ENCODE measurements at regions not wholly inside any gene's neighbourhood (a gene's known extent, or its start where the extent isn't known, plus 50 kb on each side); places are given as distances from the start of the nearest gene placed in this dataset.

DNA sequence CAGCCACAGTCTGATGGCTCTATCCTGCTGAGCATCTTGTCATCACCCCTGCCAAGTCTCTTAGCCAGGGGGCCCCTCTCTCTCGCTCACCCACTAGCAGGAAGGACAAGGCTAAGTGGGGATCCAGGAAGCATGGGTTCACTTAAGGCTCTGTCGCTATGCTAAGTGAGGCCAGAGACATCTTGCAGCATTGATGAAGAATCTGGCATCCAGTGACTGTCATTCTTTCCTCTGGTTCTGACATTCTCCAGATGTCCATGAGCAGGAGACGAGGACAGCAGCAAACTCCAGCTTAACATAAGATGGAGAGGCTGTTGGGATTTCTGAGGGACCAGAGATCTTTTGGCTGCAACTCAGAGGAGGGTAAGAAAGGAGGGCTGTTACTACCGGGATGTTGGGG lies 230.2 kb downstream of the TSHZ3 start:
- no peak for DNase-seq

DNA sequence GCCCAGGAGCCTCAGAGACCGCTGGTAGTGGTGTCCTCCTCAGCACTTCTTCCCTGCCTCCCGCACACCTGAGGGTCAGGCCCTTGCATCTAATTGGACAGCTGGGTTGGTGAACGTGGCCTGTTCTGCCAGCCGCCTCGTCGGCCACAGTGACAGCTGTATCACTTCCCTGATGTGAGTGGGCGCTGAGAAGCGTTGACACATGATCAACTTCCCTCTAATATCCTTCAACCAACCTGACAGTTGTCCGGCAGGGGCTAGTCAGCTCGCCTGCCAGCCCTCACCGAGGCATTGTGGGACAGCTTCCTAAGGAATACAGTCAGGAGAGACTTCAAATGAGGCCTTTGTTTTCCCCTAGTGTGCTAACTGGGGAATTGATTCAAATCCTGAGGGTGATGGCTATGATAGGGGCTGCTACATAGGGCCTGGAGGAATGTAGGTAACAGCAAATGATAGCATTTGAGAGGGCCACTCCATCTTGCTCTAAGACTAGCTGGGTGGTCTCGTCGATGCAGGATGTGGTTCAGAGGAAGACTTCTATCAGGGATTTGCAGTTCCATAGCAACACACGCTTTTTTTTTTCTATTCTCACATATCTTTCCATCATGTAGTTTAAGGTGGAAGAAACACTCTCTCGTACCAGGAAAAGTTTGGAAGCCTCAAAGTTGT lies 230.8 kb downstream of the TSHZ3 start:
- DNase-seq: no peak

DNA sequence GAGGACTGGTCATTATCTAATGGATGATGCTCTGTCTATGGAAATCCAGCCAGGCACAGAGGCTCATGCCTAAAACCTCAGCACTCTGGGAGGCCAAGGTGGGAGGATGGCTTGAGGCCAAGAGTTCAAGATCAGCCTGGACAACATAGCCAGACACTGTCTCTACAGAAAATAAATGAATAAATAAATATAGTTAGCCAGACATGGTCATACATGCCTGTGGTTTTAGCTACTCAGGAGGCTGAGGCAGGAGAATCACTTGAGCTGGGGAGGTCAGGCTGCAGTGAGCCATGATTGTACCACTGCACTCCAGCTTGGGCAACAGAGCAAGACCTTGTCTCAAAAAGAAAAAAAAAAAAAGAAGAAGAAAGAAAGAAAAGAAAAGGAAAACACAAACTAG lies 234.7 kb downstream of the TSHZ3 start:
- no peak for DNase-seq

DNA sequence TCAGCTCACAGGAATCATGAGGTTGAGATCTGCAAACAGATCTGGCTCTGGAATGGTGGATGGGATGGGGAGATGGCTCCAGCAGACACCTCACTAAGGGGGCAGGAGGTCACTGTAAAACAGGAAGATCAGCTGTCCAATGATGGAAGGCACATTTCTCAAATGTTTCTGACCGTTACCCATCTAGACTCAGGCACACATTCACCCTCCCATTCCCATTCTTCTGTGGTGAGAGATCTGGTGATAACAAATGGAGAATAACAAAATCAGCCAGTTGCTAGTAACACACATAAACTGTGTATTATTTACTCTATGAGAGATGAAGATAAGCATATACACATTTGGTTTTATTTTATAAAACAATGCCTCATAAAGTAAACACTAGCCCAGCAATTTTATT lies 235.9 kb downstream of the TSHZ3 start:
- DNase-seq: no peak

DNA sequence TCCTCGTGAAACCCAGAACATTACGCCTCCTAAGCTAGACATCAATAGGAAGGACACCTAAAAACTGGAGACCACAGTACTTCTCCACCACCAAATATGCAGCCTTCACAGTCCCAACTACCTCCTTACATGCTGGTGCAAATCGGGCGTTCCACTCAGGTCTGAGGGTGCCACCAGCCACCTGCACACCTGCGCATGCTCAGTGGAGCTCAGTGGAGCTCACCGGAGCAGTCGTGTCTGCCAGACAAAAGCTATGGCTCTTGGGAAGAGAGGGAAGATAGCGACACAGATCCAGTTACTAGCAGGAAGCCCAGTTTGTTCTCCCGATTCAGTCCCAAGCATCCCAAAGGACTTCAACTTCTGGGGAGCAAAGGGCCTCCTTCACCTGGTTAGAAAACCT lies 237.1 kb downstream of the TSHZ3 start:
- DNase-seq: no peak

DNA sequence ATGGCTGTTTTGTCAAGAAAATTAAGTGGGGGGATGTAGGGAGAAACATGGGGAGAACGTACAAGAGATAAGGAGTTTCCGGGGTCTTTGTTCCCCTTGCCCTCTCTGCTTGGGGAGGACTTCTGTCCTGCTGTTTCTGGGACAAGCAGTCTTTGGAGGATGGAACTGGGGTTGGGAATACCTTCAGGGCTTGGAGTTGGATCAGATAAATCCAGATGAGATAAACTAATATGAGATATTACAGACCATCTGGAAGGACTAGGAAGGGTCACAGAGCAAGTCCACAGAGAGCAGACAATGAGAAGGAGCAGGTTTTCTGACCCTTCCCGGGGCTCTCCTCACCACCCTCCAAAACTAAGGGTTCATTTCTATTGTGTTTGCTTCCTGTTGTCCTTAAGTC lies 237.5 kb downstream of the TSHZ3 start:
- DNase-seq: no peak

DNA sequence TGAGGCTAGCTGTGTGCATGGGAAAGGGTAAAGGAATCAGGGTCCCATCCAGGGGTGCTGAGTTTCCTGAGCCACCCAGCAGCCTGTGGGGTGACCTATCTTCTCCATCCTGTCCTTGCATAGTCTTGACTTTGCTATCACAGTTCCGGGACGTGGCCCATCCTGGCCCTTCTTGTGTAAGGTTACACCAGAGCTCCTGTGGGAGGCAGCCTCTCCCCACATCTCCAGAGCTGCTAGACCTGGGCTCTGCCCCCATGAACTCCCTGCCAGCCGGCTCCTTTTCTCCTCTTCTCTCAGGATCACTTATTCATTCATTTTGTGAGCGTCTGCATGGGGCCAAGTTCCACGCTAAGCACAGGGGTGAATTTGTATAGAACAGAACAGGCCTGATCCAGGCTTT lies 238.9 kb downstream of the TSHZ3 start:
- peak; percentile 2 for DNase-seq

DNA sequence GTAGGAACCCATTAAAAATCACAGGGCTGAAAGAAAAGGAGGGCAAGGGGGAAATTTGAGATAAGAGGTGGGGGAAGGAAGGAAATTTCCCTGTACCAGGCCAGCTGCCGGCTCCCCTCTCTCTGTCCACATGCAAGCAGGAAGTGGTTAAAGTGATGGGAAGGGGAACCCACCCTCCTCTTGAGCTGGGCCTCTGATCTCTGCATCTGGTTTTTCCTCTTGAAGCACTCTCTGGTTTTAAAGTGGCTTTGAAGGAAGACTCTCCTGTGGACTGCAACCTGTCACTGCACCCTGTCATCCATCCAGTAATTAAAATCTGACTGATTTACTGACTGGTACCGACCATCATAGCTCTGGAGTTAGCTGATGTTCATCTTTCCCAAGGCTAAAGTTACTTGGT lies 239.6 kb downstream of the TSHZ3 start:
- DNase-seq: no peak

DNA sequence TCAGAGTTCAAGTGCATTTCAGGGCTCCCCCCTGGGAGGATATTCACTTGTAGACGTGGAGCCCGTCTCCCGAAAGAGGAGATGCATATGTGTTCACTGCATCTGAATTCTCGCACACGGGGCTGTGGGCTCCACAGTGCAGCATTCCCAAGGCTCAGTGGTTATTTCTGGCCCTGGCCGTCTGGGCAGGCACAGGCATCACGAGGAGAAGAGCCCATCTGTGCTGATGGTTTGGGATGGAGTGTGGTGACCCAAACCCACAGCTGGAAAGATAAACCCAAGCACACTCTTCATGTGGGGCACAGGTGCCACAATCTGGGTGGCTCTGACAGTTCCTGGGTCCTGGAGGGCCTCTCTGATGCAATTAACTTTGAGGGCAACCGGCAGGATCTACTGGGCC lies 242.1 kb downstream of the TSHZ3 start:
- DNase-seq: no peak

DNA sequence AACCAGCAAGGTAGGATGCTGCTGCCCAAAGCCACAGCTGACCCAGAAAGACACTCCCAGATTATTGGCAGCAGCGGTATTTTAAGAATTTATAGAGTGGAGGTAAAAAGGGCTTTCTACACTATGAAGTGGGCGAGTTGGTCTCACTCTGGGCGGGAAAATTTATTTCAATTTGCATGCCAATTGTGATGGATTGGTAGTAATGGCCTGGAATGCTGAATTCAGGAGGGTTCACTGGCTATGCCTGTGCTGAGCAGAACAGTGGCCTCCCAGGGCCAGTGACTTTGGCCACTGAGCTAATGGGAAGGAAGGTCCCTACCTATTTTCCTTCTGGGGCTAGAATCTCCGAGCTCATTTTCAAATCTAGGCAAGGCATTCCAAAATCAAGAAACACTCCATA lies 243.5 kb downstream of the TSHZ3 start:
- no peak for DNase-seq

DNA sequence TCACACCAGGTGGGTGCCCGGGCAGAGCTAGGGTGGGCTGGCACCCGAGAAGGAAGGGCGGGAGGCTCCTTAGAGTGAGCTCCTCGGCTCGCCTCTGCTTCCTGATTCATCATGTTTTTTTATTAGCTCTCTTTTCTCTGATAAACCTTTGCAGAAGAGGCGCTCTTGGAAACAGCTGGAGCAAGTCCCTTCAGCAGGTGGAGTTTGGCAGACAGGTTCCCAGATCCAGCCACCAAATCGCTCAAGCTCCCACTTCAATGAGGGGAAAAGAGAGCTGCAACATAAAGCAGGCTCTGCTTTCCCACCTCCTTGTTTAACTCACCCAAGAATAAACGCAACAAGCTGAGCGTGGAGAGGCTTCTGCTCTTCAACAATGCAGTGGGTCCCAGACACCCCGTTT lies 244.8 kb downstream of the TSHZ3 start:
- no peak for DNase-seq

DNA sequence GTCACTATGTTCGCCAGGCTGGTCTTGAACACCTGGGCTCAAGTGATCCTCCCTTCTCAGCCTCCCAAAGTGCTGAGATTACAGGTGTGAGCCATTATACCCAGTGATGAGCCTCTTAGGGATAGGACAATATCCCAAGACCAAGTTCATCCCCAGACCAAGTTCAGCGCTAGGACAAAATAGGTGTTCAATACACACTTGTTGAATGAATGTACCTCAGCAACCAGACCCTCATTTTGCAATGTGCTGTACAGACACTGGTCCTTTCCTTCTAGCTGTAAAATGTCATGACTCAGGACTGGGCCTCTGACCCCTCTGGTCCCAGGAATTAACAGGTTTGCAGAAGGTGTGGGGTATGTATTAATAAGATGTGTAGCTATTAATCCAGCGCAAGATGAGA lies 246.0 kb downstream of the TSHZ3 start:
- DNase-seq: no peak

DNA sequence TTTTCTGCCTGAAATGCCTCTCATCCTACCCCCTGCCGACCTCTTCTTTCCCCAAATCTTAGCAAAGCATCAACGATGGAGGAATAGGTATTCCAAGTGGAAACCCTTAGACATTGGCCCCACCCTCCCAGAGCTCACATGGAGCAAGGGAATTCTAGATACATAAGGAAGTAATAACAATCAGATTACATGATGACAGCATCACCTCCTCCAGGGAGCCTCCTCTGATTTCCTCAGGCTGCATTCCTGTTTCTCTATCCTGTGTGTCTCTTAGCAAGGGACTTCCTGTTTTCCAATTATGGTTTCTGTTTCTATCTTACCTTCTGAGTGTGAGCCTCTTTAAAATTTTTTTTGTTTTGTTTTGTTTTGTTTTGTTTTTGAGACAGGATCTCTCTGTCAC lies 246.6 kb downstream of the TSHZ3 start:
- no peak for DNase-seq

DNA sequence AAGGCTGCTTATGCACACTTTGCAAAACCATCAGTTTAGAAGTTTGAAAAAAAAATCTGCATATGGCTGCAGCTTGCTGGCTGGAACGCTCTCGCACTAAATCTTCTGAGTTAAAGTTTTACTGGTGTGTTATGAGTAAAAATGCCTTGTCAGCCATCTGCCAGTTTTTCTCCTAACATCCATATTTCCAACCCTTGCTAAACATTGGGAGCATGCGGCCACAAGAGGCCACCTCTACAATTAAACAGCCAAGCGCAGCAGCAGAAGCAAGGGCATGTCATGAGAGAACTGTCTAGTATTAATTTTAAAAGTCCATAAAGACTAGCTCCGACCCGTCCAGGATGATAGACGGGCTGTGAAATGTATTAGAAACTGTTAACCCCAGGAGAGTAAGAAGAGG lies 248.3 kb downstream of the TSHZ3 start:
- no peak for DNase-seq

DNA sequence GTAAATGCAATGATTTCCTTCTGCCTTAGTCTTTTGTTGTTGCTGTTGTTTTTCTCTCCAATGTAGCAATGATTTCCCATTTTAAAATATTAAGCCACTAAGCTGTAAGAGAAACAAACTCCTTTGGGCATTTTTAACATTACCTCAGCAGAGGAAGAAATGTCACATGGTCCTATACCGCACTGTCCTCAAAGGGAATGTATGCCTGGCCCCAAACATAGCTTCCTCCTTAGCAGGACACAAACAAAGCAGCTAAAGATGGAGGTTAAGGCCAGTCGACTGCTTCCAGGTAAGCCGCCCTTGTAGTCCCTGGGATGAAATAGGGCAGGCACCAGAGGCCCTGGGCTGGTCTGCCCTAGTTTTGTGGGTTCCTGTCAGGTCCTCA lies 249.0 kb downstream of the TSHZ3 start:
- no peak for DNase-seq

DNA sequence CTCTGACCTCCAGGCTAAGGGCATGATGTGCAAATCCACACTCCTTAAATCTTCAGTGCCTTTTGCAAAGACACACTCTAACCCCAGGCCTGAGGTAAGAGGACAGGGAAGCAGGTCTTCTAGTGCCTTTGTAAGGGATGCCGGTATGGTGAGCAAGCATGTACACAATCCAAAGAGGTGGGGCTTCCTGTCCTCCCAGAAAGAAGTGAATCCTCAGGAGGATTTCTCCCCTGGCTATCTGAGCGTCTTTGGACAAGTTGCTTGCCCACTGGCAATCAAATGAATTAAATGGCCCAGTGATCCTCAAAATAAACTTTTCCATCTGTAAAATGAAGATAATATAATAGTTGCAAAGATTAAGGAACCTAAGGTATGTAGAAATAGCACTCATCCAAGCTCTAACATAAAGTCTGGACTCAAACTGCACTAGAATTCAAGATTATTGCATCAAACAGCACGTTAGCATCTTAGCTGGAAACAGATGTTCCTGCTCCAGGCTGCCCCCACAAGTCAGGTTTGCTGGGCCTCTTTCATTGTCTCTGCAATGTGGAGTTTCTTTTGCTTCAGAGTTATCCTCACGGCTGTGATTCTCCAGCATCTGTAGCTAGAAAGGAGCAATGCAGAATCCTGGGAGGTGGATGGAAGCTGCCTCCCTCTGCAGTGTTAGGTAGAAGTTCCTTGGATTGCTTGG lies 249.6 kb downstream of the TSHZ3 start:
- DNase-seq: no peak

DNA sequence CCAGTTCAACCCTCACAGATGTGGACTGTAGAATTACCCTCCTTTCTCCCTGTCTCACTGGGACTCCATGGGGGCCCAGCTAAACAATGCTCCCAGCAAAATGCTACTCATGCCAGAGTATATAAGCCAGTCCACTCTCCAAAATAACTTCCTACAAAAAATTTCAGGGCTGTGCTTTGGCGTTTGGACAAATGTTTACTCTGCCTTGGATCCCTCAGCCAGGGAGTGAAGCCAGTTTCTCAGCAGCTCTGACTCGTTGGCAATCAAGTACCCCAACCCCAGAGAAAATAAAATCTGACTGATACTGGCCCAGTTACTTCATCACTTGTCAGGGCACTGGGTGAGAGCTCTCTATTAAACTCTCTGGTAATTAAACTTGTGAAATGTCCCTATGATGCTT lies 250.4 kb downstream of the TSHZ3 start:
- no peak for DNase-seq

DNA sequence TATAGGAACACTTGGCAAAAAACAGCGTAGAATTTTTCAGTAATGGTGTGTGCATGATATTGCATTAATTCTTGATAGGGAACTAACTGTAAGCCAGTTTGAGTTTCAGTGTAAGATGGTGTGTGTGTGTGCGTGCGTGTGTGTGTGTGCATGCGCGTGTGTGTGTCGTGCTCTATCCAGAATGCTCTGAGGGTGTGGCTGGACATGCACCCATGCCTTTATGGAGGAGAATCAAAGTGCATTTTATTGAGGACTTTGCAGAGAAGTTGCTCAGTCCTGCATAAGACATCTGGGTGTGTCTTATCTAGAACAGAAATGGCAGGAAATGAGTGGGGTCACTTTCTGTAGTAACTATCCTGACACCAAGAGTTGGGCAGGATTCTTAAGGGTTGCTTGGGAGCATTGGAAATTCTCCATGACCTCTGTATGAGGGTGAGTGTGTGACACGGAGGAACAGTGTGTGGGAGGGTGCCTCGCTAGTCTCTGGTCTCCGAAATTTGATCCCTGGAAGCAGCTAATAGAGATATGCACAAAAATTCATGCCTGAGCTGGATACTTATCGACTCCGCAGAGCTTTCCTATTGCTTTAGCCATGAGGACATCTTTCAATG lies 252.2 kb downstream of the TSHZ3 start:
- DNase-seq: no peak

DNA sequence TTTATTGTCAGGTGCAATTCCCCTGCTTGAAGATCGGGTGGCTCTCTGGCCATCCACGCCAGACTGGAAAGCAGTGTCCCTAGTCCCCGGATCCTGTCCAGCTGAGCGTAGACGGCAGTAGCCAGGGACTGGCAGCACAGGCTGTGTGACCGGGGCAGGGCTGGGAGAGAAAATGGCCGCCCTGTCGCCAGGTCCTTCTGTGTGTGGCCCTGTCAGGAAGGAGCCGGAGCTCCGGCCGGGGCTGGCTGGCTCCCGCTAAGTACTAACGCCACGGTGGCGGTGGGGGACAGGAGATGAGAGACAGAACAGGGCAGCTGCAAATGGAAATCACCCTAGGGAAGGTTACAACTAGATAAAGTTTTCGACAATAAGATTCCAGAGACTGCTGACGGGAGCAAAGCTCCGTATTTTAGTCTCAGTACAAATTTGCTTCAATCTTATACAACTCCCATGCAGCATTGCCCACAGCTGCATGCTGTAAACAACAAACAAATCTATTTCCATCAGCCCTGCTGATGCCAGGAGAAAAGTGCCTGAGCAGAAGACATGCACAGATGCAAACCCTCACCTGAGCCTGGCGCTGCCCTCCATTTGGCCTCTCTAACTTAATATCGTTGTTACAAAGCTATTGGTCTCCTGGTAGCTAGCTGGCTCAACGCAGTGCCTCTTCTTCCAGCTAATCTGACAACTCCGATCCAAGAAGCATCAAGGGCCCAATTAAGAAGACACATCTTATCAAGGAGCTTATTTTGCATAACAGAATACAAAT lies 253.0 kb downstream of the TSHZ3 start:
- no peak for DNase-seq

DNA sequence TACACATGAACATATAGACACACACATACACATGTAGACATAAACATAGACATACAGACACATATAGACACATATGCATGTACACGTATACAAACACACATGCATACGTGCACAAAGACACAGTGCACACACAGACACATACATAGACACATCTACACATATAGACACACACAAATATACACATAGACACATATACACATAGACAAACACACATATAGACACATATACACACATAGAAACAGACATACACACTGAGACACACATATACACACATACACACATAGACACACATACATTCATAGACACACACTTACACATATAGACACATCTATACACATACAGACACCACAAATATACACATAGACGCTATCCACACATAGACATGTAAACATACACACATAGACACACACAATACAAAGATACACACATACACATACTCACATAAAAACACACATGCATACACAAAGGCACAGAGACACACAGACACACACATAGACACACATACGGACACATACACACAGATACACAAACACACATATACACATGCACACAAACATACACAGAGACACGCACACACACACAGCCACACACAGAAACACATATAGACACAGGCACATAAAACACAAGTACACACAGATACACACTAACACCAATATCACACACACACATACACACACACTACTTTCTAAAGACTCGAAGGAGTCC lies 254.0 kb downstream of the TSHZ3 start:
- DNase-seq: no peak

DNA sequence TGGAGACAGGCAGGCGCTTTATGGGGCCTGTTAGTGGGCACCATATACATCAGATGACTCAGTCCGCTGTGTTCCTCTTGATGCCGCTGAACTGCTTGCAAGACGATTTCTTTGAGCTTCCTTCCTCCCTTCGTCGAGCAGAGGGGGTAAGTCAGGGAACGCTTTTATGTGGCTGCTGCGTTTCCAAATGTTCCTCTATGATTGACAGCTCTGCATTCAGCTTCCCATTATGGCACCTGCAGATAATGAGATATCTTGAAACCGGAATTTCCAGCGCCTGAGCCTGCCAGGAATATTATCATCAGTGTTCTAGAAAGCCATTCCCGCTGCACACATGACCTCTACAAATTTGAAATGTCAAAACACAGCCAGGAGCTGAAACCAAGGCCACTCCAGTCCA lies 257.0 kb downstream of the TSHZ3 start:
- DNase-seq: no peak

DNA sequence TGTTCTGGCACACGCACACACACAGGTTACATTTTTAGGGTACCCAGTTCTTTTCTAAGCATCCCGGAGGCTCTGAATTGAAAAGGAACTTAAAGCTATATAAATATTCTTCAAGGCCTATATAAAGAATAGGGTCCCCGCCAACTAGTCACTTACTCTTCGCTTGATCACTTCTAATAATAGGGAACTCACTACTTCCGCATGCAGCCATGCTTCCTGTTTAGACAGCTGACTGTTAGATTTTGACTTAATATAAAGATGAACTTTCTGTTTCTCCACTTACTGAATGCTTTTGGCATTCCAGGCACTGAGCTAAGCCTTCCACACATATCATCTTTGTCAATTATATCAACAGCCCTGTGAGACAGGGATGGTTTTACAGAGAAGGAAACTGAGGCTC lies 259.6 kb downstream of the TSHZ3 start:
- DNase-seq: no peak

DNA sequence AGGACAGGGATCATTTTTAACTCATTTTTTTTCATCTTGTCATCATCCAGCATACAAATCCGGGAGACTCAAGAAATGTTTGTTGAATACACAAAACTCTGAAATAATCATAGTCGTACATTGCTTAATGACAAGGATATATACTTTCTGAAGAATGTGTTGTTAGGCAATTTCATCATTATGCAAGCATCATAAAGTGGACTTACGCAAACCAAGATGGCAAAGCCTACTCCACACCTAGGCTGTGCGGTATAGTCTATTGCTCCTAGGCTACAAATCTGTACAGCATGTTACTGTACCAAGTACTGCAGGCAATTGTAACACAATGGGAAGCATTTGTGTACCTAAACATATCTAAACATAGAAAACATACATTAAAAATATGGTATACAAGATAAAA lies 264.1 kb downstream of the TSHZ3 start:
- DNase-seq: no peak
